Neural cell (in vitro differentiated cells): ENCODE measurements at regions not wholly inside any gene's neighbourhood (a gene's known extent, or its start where the extent isn't known, plus 50 kb on each side); places are given as distances from the start of the nearest gene placed in this dataset.

ENCODE experiments used
- H2AFZ ChIP-seq: fragments of 200-600, 300-800 bp; sonication (generic), shearing (Covaris generic); 2 replicates; pipeline ENCODE4 v1.6.0; 2014; ENCODE audit warnings: low read depth, mild to moderate bottlenecking, antibody characterized with exemption, low read length, moderate library complexity
- H3F3A ChIP-seq: fragments of 200-600 bp; shearing (Covaris generic); 2 replicates; pipeline ENCODE4 v1.6.1; 2016; ENCODE audit warnings: mild to moderate bottlenecking, moderate library complexity, mixed read lengths, antibody characterized with exemption, low read length; ENCODE audit not compliant: insufficient read depth, poor library complexity, severe bottlenecking
- H3K27ac ChIP-seq: fragments of 200-600, 300-800 bp; sonication (generic), shearing (Covaris generic); 2 replicates; pipeline ENCODE4 v1.5.1; 2014; ENCODE audit warnings: mild to moderate bottlenecking, low read length, moderate library complexity
- H3K27me3 ChIP-seq: fragments of 300-800, 200-600 bp; sonication (generic), shearing (Covaris generic); 2 replicates; pipeline ENCODE4 v1.6.0; 2014; ENCODE audit warnings: mild to moderate bottlenecking, low read depth, low read length, moderate library complexity; ENCODE audit not compliant: insufficient read depth
- H3K36me3 ChIP-seq: fragments of 300-800, 200-600 bp; sonication (generic), shearing (Covaris generic); 2 replicates; pipeline ENCODE4 v1.5.1; 2014; ENCODE audit warnings: mild to moderate bottlenecking, antibody characterized with exemption, low read length, moderate library complexity; ENCODE audit not compliant: insufficient read depth
- H3K4me2 ChIP-seq: fragments of 300-800, 200-600 bp; sonication (generic), shearing (Covaris generic); 2 replicates; pipeline ENCODE4 v1.6.0; 2014; ENCODE audit warnings: mild to moderate bottlenecking, low read length
- H3K4me3 ChIP-seq: fragments of 300-800, 200-600 bp; sonication (generic), shearing (Covaris generic); 2 replicates; pipeline ENCODE4 v1.5.1; 2014; ENCODE audit warnings: mild to moderate bottlenecking, low read length, moderate library complexity
- H3K79me2 ChIP-seq: fragments of 200-600 bp; shearing (Covaris generic); replicated peaks from 2 replicates; pipeline ENCODE4 v1.6.0; 2014; ENCODE audit warnings: mild to moderate bottlenecking, low read length, moderate library complexity; ENCODE audit not compliant: insufficient read depth
- H3K9ac ChIP-seq: fragments of 300-800, 200-600 bp; sonication (generic), shearing (Covaris generic); 2 replicates; pipeline ENCODE4 v1.6.1; 2016; ENCODE audit warnings: mild to moderate bottlenecking, low read length, mixed read lengths
- H3K9me2 ChIP-seq: fragments of 200-600 bp; shearing (Covaris generic); 2 replicates; pipeline ENCODE4 v1.6.1; 2016; ENCODE audit warnings: mild to moderate bottlenecking, low read length, mixed read lengths; ENCODE audit not compliant: insufficient read depth
- H3K9me3 ChIP-seq: fragments of 200-600, 300-800 bp; sonication (generic), shearing (Covaris generic); 2 replicates; pipeline ENCODE4 v1.6.1; 2016; ENCODE audit warnings: mild to moderate bottlenecking, mixed run types, low read length, moderate library complexity, mixed read lengths
- H4K20me1 ChIP-seq: fragments of 200-600 bp; shearing (Covaris generic); 2 replicates; pipeline ENCODE4 v1.6.1; 2016; ENCODE audit warnings: mild to moderate bottlenecking, mixed run types; ENCODE audit not compliant: insufficient read depth
- EP300 ChIP-seq: fragments of 450-650 bp; conservative IDR thresholded peaks from 2 replicates; pipeline ENCODE4 v1.6.1; 2014; ENCODE audit warnings: antibody characterized with exemption, mild to moderate bottlenecking, moderate library complexity; ENCODE audit not compliant: poor library complexity, severe bottlenecking
- EZH2 ChIP-seq: fragments of 200-600, 300-800 bp; shearing (Covaris generic), sonication (generic); IDR thresholded peaks from 2 replicates; pipeline ENCODE4 v1.6.1; 2014; ENCODE audit warnings: antibody characterized with exemption, low read length, borderline replicate concordance, mild to moderate bottlenecking; ENCODE audit not compliant: insufficient read depth, poor library complexity, severe bottlenecking
- MXI1 ChIP-seq: fragments of 450-650 bp; conservative IDR thresholded peaks from 2 replicates; pipeline ENCODE4 v1.6.1; 2014; ENCODE audit warnings: antibody characterized with exemption, mild to moderate bottlenecking; ENCODE audit not compliant: poor library complexity, severe bottlenecking
- POLR2AphosphoS5 ChIP-seq: IDR thresholded peaks from 2 replicates; pipeline ENCODE4 v1.6.1; 2012
- RAD21 ChIP-seq: fragments of 450-650 bp; conservative IDR thresholded peaks from 2 replicates; pipeline ENCODE4 v1.6.1; 2014; ENCODE audit warnings: antibody characterized with exemption, mild to moderate bottlenecking, moderate library complexity
- REST ChIP-seq: IDR thresholded peaks from 2 replicates; pipeline ENCODE4 v1.6.1; 2012; ENCODE audit warnings: borderline replicate concordance
- SMC3 ChIP-seq: fragments of 450-650 bp; conservative IDR thresholded peaks from 2 replicates; pipeline ENCODE4 v1.6.1; 2014; ENCODE audit warnings: antibody characterized with exemption, mild to moderate bottlenecking, moderate library complexity; ENCODE audit not compliant: poor library complexity
- TAF1 ChIP-seq: IDR thresholded peaks from 2 replicates; pipeline ENCODE4 v1.6.1; 2012; ENCODE audit warnings: low read depth
- TF ChIP-seq, protein P1 (sequence below): fragments of 450-650 bp; IDR thresholded peaks from 2 replicates; pipeline ENCODE4 v1.5.1; 2014; ENCODE audit warnings: antibody characterized with exemption, mild to moderate bottlenecking, moderate library complexity; ENCODE audit not compliant: poor library complexity, severe bottlenecking

DNA sequence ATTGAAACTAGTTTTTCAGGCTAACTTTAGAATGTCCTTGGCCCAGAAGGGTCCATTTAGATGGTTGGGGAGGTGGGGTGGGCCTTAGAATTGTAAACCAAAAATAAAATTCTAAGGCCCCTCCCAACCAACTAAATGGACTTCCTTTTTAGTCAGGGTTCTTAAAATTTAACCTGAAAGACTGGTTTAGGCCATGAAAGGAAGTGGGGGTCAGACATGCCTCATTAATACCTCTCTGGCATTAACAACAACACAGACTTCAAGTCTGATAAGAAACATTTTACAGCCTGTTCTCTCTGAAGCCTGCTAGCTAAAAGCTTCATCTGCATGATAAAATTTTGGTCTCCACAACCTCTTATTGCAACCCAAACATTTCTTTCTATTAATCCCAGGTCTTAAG, 65.5 kb upstream of the TNC start:
- no peak overlapping the region for H3K4me2 ChIP-seq
- no peaks in the 10 kb centered on the region for H3F3A ChIP-seq
- no peaks in the 10 kb centered on the region for H3K9me3 ChIP-seq
- no peak overlapping the region for H2AFZ ChIP-seq
- H3K27ac ChIP-seq: no peak overlapping the region
- no peaks in the 10 kb centered on the region for H4K20me1 ChIP-seq
- no peaks in the 10 kb centered on the region for H3K27me3 ChIP-seq
- no peaks in the 10 kb centered on the region for H3K36me3 ChIP-seq
- no peaks in the 10 kb centered on the region for H3K79me2 ChIP-seq
- no peaks in the 10 kb centered on the region for H3K9me2 ChIP-seq
- no peak overlapping the region for H3K4me3 ChIP-seq
- TF ChIP-seq RAD21 (no peak), EZH2 (no peak), POLR2AphosphoS5 (no peak), SMC3 (no peak), REST (no peak), EP300 (no peak), TAF1 (no peak), MXI1 (no peak)
- TF ChIP-seq, protein P1, sequence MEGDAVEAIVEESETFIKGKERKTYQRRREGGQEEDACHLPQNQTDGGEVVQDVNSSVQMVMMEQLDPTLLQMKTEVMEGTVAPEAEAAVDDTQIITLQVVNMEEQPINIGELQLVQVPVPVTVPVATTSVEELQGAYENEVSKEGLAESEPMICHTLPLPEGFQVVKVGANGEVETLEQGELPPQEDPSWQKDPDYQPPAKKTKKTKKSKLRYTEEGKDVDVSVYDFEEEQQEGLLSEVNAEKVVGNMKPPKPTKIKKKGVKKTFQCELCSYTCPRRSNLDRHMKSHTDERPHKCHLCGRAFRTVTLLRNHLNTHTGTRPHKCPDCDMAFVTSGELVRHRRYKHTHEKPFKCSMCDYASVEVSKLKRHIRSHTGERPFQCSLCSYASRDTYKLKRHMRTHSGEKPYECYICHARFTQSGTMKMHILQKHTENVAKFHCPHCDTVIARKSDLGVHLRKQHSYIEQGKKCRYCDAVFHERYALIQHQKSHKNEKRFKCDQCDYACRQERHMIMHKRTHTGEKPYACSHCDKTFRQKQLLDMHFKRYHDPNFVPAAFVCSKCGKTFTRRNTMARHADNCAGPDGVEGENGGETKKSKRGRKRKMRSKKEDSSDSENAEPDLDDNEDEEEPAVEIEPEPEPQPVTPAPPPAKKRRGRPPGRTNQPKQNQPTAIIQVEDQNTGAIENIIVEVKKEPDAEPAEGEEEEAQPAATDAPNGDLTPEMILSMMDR: no peak
- H3K9ac ChIP-seq: no peak overlapping the region

- Histone ChIP-seq H2AFZ (no peak overlapping the region), H3F3A (no peaks in the 10 kb centered on the region), H4K20me1 (no peaks in the 10 kb centered on the region), H3K36me3 (no peaks in the 10 kb centered on the region), H3K4me3 (no peak overlapping the region), H3K27ac (no peak overlapping the region), H3K79me2 (no peaks in the 10 kb centered on the region), H3K4me2 (no peak overlapping the region), H3K9me3 (no peaks in the 10 kb centered on the region), H3K27me3 (no peaks in the 10 kb centered on the region), H3K9me2 (no peaks in the 10 kb centered on the region), H3K9ac (no peak overlapping the region)
- TF ChIP-seq TAF1: no peak
- TF ChIP-seq RAD21: no peak
- no peak for TF ChIP-seq POLR2AphosphoS5
- no peak for TF ChIP-seq SMC3
- no peak for TF ChIP-seq EZH2
- TF ChIP-seq REST: no peak
- TF ChIP-seq MXI1: no peak
- TF ChIP-seq EP300: no peak
- TF ChIP-seq, protein P1: no peak
Observed at GRCh38 chr9:115189686-115190085, 71.7 kb upstream of the TNC start.
